ENCODE measurements at regions not wholly inside any gene's neighbourhood (a gene's known extent, or its start where the extent isn't known, plus 50 kb on each side); places are given as distances from the start of the nearest gene placed in this dataset.
A peak's percentile ranks its signal among the peaks of the same experiment; 100 is the strongest.
"Not testable (repeated sequence)": the region's sequence is repeated elsewhere in the genome, so short reads cannot be mapped to it uniquely, and the experiment has no call there.

DNA sequence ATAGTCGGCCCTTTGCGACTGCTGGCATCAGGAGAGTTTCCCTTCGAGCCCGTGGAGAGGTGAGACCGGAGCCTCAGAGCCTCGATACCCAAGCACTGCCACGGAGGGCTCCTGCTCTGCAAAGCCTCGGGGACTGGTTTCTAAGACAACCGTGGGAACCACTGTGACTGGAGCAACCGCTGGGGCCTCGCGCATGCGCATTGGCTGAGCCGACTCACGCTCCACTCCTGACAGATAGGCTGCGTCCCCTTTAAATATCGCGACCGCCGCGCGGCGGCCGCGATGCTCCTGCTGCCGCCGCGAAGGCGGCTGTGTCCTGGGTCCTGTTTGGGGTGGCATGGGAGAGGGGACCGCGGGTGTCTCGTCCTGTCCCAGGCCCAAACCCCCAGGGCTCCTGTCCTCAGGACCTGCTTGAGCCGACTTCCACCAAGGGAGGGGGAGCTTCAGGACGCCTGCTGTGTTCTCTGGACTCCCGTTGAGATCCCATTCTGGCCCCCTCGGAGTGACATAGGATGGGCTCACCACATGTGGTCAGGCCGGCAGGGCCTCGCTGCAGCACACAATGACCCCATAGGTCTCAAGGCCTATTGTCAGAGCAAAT is 704.5 kb upstream of the TPTE start:
- H3K36me3 ChIP-seq (ENCODE audit: control insufficient read depth in 2 of 3, insufficient read depth in 3 of 3, low read length in 3 of 3); H3K4me1 ChIP-seq (ENCODE audit: control insufficient read depth in 2 of 3, insufficient read depth in 2 of 3, low read depth in 1 of 3, low read length in 3 of 3); H3K9ac ChIP-seq (ENCODE audit: low read length in 3 of 3); intact Hi-C loops (cut with DNase I); H3K9me3 ChIP-seq (ENCODE audit: control insufficient read depth in 2 of 3, insufficient read depth in 1 of 3, low read length in 3 of 3); DNase-seq; H3K27ac ChIP-seq (ENCODE audit: low read depth in 2 of 2, low read length in 2 of 2); H3K27me3 ChIP-seq (ENCODE audit: control insufficient read depth, insufficient read depth, low read length); H3K4me3 ChIP-seq (ENCODE audit: low read length in 3 of 3); FAIRE-seq: not testable (repeated sequence)

DNA sequence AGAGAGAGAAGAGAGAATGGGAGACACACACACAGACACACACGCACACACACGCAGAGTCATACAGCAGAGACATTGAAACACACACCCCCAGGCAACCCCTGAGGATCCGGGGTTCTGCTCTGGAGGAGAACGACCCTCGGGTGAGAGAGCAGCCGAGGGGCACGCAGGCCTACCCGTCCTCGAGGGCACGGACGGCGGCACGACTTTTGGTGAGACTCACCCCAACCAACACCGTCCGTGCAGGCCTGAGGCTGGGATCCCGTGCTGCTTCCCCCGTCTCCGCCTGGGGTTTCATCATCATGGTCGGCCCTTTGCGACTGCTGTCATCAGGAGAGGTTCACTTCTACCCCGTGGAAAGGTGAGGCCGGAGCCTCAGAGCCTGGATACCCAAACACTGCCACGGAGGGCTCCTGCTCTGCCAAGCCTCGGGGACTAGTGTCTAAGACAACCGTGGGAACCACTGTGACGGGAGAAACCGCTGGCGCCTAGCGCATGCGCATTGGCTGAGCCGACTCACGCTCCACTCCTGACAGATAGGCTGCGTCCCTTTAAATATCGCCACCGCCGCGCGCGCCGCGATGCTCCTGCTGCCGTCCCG is 703.4 kb upstream of the TPTE start:
- H3K27ac ChIP-seq (ENCODE audit: low read depth in 2 of 2, low read length in 2 of 2); DNase-seq; FAIRE-seq; H3K27me3 ChIP-seq (ENCODE audit: control insufficient read depth, insufficient read depth, low read length); H3K9ac ChIP-seq (ENCODE audit: low read length in 3 of 3); H3K4me1 ChIP-seq (ENCODE audit: control insufficient read depth in 2 of 3, insufficient read depth in 2 of 3, low read depth in 1 of 3, low read length in 3 of 3); H3K4me3 ChIP-seq (ENCODE audit: low read length in 3 of 3); intact Hi-C loops (cut with DNase I); H3K9me3 ChIP-seq (ENCODE audit: control insufficient read depth in 2 of 3, insufficient read depth in 1 of 3, low read length in 3 of 3); H3K36me3 ChIP-seq (ENCODE audit: control insufficient read depth in 2 of 3, insufficient read depth in 3 of 3, low read length in 3 of 3): not testable (repeated sequence)

DNA sequence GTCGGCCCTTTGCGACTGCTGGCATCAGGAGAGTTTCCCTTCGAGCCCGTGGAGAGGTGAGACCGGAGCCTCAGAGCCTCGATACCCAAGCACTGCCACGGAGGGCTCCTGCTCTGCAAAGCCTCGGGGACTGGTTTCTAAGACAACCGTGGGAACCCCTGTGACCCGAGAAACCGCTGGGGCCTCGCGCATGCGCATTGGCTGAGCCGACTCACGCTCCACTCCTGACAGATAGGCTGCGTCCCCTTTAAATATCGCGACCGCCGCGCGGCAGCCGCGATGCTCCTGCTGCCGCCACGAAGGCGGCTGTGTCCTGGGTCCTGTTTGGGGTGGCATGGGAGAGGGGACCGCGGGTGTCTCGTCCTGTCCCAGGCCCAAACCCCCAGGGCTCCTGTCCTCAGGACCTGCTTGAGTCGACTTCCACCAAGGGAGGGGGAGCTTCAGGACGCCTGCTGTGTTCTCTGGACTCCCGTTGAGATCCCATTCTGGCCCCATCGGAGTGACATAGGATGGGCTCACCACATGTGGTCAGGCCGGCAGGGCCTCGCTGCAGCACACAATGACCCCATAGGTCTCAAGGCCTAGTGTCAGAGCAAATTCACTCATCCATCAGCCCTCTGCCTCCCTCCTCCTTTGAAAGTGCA is 701.7 kb upstream of the TPTE start:
- H3K27me3 ChIP-seq (ENCODE audit: control insufficient read depth, insufficient read depth, low read length); H3K9ac ChIP-seq (ENCODE audit: low read length in 3 of 3); intact Hi-C loops (cut with DNase I); H3K9me3 ChIP-seq (ENCODE audit: control insufficient read depth in 2 of 3, insufficient read depth in 1 of 3, low read length in 3 of 3); DNase-seq; H3K4me1 ChIP-seq (ENCODE audit: control insufficient read depth in 2 of 3, insufficient read depth in 2 of 3, low read depth in 1 of 3, low read length in 3 of 3); H3K36me3 ChIP-seq (ENCODE audit: control insufficient read depth in 2 of 3, insufficient read depth in 3 of 3, low read length in 3 of 3); FAIRE-seq; H3K4me3 ChIP-seq (ENCODE audit: low read length in 3 of 3); H3K27ac ChIP-seq (ENCODE audit: low read depth in 2 of 2, low read length in 2 of 2): not testable (repeated sequence)

DNA sequence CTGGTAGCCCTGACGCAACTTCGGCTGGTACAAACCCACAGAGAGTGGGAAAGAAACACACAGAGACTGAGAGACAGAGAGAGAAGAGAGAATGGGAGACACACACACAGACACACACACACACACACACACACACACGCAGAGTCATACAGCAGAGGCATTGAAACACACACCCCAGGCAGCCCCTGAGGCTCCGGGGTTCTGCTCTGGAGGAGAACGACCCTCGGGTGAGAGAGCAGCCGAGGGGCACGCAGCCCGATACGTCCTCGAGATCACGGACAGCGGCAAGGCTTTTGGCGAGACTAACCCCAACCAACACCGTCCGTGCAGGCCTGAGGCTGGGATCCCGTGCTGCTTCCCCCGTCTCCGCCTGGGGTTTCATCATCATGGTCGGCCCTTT is 700.8 kb upstream of the TPTE start:
- H3K4me1 ChIP-seq (ENCODE audit: control insufficient read depth in 2 of 3, insufficient read depth in 2 of 3, low read depth in 1 of 3, low read length in 3 of 3); H3K36me3 ChIP-seq (ENCODE audit: control insufficient read depth in 2 of 3, insufficient read depth in 3 of 3, low read length in 3 of 3); H3K4me3 ChIP-seq (ENCODE audit: low read length in 3 of 3); H3K9ac ChIP-seq (ENCODE audit: low read length in 3 of 3); H3K9me3 ChIP-seq (ENCODE audit: control insufficient read depth in 2 of 3, insufficient read depth in 1 of 3, low read length in 3 of 3); H3K27ac ChIP-seq (ENCODE audit: low read depth in 2 of 2, low read length in 2 of 2); H3K27me3 ChIP-seq (ENCODE audit: control insufficient read depth, insufficient read depth, low read length); intact Hi-C loops (cut with DNase I); FAIRE-seq; DNase-seq: not testable (repeated sequence)

DNA sequence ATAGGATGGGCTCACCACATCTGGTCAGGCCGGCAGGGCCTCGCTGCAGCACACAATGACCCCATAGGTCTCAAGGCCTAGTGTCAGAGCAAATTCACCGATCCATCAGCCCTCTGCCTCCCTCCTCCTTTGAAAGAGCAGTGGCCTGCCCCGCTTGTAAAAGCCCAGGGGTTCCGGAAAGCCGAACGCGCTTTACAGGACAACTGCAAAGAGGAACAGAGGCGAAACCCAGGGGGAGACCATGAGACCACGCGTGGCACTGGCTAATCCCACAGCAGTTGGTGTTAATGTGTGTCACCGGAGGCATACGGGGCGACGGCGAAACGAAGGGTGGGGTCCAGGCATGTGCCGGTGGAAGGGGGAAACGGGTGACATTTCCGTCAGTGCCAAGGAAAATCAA is 699.9 kb upstream of the TPTE start:
- DNase-seq; intact Hi-C loops (cut with DNase I); H3K9me3 ChIP-seq (ENCODE audit: control insufficient read depth in 2 of 3, insufficient read depth in 1 of 3, low read length in 3 of 3); H3K9ac ChIP-seq (ENCODE audit: low read length in 3 of 3); H3K36me3 ChIP-seq (ENCODE audit: control insufficient read depth in 2 of 3, insufficient read depth in 3 of 3, low read length in 3 of 3); H3K27ac ChIP-seq (ENCODE audit: low read depth in 2 of 2, low read length in 2 of 2); H3K27me3 ChIP-seq (ENCODE audit: control insufficient read depth, insufficient read depth, low read length); FAIRE-seq; H3K4me1 ChIP-seq (ENCODE audit: control insufficient read depth in 2 of 3, insufficient read depth in 2 of 3, low read depth in 1 of 3, low read length in 3 of 3); H3K4me3 ChIP-seq (ENCODE audit: low read length in 3 of 3): not testable (repeated sequence)

DNA sequence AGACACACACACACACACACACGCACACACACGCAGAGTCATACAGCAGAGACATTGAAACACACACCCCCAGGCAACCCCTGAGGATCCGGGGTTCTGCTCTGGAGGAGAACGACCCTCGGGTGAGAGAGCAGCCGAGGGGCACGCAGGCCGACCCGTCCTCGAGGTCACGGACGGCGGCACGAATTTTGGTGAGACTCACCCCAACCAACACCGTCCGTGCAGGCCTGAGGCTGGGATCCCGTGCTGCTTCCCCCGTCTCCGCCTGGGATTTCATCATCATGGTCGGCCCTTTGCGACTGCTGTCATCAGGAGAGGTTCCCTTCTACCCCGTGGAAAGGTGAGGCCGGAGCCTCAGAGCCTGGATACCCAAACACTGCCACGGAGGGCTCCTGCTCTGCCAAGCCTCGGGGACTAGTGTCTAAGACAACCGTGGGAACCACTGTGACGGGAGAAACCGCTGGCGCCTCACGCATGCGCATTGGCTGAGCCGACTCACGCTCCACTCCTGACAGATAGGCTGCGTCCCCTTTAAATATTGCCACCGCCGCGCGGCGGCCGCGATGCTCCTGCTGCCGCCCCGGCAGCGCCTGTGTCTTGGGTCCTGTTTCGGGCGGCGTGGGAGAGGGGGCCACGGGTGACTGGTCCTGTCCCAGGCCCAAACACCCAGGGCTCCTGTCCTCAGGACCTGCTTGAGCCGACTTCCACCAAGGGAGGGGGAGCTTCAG is 699.1 kb upstream of the TPTE start:
- H3K36me3 ChIP-seq (ENCODE audit: control insufficient read depth in 2 of 3, insufficient read depth in 3 of 3, low read length in 3 of 3); H3K27me3 ChIP-seq (ENCODE audit: control insufficient read depth, insufficient read depth, low read length); H3K4me3 ChIP-seq (ENCODE audit: low read length in 3 of 3); intact Hi-C loops (cut with DNase I); DNase-seq; H3K9me3 ChIP-seq (ENCODE audit: control insufficient read depth in 2 of 3, insufficient read depth in 1 of 3, low read length in 3 of 3); H3K4me1 ChIP-seq (ENCODE audit: control insufficient read depth in 2 of 3, insufficient read depth in 2 of 3, low read depth in 1 of 3, low read length in 3 of 3); H3K9ac ChIP-seq (ENCODE audit: low read length in 3 of 3); FAIRE-seq; H3K27ac ChIP-seq (ENCODE audit: low read depth in 2 of 2, low read length in 2 of 2): not testable (repeated sequence)

DNA sequence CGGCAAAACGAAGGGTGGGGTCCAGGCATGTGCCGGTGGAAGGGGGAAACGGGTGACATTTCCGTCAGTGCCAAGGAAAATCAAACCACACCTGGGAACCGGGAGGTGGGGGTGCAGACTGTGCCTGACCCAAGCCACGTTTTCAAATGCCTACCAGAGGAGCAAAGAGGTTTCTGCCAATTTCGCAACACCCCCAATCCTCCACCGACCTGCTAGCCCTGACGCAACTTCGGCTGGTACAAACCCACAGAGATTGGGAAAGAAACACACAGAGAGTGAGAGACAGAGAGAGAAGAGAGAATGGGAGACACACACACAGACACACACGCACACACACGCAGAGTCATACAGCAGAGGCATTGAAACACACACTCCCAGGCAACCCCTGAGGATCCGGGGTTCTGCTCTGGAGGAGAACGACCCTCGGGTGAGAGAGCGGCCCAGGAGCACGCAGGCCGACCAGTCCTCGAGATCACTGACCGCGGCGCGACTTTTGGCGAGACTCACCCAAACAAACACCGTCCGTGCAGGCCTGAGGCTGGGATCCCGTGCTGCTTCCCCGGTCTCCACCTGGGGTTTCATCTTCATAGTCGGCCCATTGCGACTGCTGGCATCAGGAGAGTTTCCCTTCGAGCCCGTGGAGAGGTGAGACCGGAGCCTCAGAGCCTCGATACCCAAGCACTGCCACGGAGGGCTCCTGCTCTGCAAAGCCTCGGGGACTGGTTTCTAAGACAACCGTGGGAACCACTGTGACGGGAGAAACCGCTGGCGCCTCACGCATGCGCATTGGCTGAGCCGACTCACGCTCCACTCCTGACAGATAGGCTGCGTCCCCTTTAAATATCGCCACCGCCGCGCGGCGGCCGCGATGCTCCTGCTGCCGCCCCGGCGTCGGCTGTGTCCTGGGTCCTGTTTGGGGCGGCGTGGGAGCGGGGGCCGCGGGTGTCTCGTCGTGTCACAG is 697.9 kb upstream of the TPTE start:
- not testable (repeated sequence) for FAIRE-seq

More for the DNA sequence above, 697.9 kb upstream of the TPTE start:
- H3K27me3 ChIP-seq (ENCODE audit: control insufficient read depth, insufficient read depth, low read length); H3K27ac ChIP-seq (ENCODE audit: low read depth in 2 of 2, low read length in 2 of 2); intact Hi-C loops (cut with DNase I); H3K4me1 ChIP-seq (ENCODE audit: control insufficient read depth in 2 of 3, insufficient read depth in 2 of 3, low read depth in 1 of 3, low read length in 3 of 3); H3K4me3 ChIP-seq (ENCODE audit: low read length in 3 of 3); H3K9me3 ChIP-seq (ENCODE audit: control insufficient read depth in 2 of 3, insufficient read depth in 1 of 3, low read length in 3 of 3); H3K36me3 ChIP-seq (ENCODE audit: control insufficient read depth in 2 of 3, insufficient read depth in 3 of 3, low read length in 3 of 3); H3K9ac ChIP-seq (ENCODE audit: low read length in 3 of 3): not testable (repeated sequence)
- peak in 2 of 5 donors; percentile 47 to 91 for DNase-seq
